ENCODE measurements at regions not wholly inside any gene's neighbourhood (a gene's known extent, or its start where the extent isn't known, plus 50 kb on each side); places are given as distances from the start of the nearest gene placed in this dataset.

GRCh38 chr9:30140407-30140806 lies 2244.0 kb upstream of the ACO1 start:
- Histone ChIP-seq H3K27ac (ENCODE audit: low read depth, low read length) (no peak overlapping the region), H3K9me3 (ENCODE audit: control insufficient read depth in 1 of 2, insufficient read depth in 1 of 2, low read depth in 1 of 2, low read length in 2 of 2) (no peaks in the 10 kb centered on the region), H4K20me1 (ENCODE audit: insufficient read depth) (no peaks in the 10 kb centered on the region), H3K79me2 (ENCODE audit: insufficient read depth, low read length) (no peaks in the 10 kb centered on the region), H3K9me2 (ENCODE audit: insufficient read depth) (no peaks in the 10 kb centered on the region), H2AFZ (ENCODE audit: low read depth, low read length, poor library complexity, severe bottlenecking) (no peak overlapping the region), H3K4me2 (ENCODE audit: low read length) (no peak overlapping the region), H3K27me3 (ENCODE audit: insufficient read depth, low read length) (no peaks in the 10 kb centered on the region), H3K36me3 (ENCODE audit: control insufficient read depth in 1 of 2, insufficient read depth in 2 of 2, low read length in 2 of 2) (no peaks in the 10 kb centered on the region), H3K4me3 (replicated peaks in 1 of 2; ENCODE audit: low read depth in 1 of 2, low read length in 2 of 2) (no peak overlapping the region), H3K4me1 (ENCODE audit: control insufficient read depth in 1 of 2, insufficient read depth in 2 of 2, low read length in 2 of 2) (no peaks in the 10 kb centered on the region), H3K9ac (ENCODE audit: low read length) (no peak overlapping the region)
- ChIA-PET POLR2A (no interaction called here), CTCF (no interaction called here), RAD21 (ENCODE audit: low non-redundant PET in 1 of 2, low total read pairs in 2 of 2, uncharacterized antibody in 2 of 2, unreplicated experiment in 2 of 2) (no interaction called here)
- ATAC-seq (no peak), DNase-seq (ENCODE audit: low read depth, low spot score) (no peak)
- BruUV-seq (replicated peaks), result no TSS peak
- intact Hi-C loops (cut with micrococcal nuclease), result no loop called here
- TF ChIP-seq ZBTB33 (IDR thresholded peaks at IDR 0.05; ENCODE audit: extremely low read depth, insufficient replicate concordance, low read length), result no peak
- no peak for TF ChIP-seq REST (IDR thresholded peaks at IDR 0.05; ENCODE audit: low read depth)
- no peak for TF ChIP-seq TCF7L2 (IDR thresholded peaks at IDR 0.05; ENCODE audit: borderline replicate concordance, extremely low read depth, insufficient read depth, insufficient read length)
- TF ChIP-seq SIN3A (IDR thresholded peaks at IDR 0.05; ENCODE audit: low read depth), result no peak
- TF ChIP-seq MAX (IDR thresholded peaks at IDR 0.05), result no peak
- TF ChIP-seq CTCF (IDR thresholded peaks at IDR 0.05 in 2 of 3, conservative IDR thresholded peaks at IDR 0.05 in 1 of 3; ENCODE audit: borderline replicate concordance in 1 of 3, insufficient read depth in 1 of 3, low read depth in 2 of 3, low read length in 2 of 3), result no peak
- TF ChIP-seq FOSL1 (IDR thresholded peaks at IDR 0.05; ENCODE audit: low read depth), result no peak
- no peak for TF ChIP-seq JUND (IDR thresholded peaks at IDR 0.05)
- no peak for TF ChIP-seq CBX3 (IDR thresholded peaks at IDR 0.05; ENCODE audit: low read depth)
- TF ChIP-seq POLR2AphosphoS5 (IDR thresholded peaks at IDR 0.05; ENCODE audit: low read depth, low read length), result no peak
